GM18909 (cell line): ENCODE measurements at regions not wholly inside any gene's neighbourhood (a gene's known extent, or its start where the extent isn't known, plus 50 kb on each side); places are given as distances from the start of the nearest gene placed in this dataset.

Source experiments
- ATAC-seq: cut with Tn5 transposase; IDR thresholded peaks from one replicate; pipeline ENCODE4 v1.9.1; 2021; ENCODE audit warnings: mild to moderate bottlenecking; ENCODE audit not compliant: unreplicated experiment, poor library complexity

DNA sequence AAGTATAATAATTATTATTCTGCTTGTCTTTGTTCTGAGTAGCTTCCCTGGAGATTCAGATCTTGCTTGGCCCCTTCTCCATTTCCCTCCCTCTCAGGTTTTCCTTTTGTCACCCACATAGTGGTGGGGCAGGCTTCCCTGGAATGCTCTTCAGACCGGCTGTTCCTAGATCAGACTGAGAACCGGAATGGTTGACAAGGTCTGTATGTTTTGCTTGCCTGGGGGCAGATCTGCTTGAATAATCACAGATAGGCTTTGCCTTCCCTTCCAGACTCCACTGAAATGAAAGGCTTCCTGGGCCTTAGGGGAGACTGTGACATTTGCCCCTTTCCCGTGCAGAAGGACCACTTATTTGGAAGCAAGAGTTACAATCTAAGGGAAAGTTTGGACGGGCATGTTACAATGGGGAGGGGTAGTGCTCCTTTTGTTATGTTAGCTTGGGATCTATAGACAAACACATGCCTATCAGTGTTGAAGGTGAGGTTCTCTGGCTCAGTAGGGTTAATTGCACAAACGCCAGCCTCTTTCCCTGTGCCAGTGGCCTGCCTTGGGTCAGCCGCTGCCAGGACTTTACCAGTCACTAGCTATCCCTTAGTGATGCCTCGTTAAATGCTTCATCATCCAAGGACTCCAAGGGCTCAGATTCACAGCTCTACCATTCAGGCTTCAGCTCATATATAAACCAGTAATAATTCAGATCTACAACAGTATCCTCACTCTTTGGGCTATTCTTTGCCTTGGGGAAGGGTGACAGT, 178.6 kb downstream of the SNAPC1 start:
- no peak for ATAC-seq

DNA sequence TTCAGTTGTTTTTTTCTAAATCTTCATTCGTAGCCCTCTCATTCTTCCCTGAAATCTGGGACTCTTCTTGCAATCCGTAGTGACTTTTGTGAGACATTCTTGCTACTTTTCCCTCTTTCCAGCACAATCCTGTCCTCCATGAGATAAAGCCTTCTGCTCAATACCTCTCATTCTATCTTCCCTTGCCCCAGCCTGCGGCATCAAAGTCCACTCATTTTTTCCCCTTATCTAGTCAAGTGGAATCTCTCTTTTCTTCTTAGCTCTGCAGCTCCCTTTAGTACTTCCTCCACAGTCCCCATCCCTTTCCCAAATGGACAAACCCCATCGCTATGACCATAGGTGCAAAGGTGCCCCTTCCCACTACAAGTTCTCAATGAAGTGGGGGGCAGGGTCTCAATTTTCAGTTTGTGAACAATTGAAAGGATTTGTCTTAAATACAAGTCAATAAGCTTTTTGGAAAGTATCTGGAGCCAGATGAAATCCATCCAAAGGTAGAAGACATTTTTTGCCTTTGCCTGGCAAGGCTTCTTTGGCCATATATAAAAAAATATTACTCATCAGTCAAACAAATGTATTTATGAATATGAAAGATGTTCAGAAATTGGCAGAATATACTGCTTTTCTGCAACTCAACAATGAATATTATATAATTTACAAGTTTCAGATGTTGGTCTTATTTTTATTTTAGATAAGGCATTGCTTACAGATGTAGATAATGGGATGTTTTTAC, 179.4 kb downstream of the SNAPC1 start:
- ATAC-seq: no peak

DNA sequence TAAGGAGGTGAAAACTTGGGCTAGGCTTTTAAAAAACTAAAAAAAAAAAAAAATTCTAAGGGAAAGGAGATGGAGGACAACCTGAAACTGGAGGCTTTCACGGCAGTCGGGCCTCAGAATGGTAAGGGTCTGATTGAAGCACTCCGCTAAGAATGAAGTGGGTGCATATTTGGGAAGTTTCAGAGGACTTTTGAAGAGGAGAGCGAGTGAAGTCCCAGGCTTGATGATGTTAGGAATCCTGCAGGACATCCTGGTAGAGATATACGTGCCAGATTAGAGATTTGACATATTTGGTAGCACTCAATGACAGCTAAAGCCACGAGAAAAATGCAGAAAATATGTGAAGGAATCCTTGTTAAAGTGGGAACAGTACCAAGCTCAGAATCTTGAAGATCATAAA, 186.2 kb downstream of the SNAPC1 start:
- ATAC-seq: no peak

DNA sequence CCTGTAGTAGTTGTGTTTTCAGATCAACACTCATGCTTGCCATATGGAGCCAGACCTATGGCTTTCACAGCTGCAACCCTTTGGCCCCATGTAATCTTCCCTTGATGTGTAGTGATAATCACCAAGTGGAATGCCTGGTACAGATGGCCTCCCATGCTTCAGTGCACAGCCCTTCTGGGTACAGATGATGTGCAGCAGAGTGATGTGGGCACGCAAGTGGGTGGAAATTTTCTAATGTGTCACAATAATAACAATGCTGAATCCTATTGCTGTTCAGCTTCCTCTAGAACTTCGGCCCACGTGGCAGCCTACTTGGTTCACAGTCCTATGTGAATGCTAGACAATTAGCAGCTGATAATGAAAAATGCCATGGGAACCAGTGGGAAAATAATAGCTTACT, 188.1 kb downstream of the SNAPC1 start:
- no peak for ATAC-seq

DNA sequence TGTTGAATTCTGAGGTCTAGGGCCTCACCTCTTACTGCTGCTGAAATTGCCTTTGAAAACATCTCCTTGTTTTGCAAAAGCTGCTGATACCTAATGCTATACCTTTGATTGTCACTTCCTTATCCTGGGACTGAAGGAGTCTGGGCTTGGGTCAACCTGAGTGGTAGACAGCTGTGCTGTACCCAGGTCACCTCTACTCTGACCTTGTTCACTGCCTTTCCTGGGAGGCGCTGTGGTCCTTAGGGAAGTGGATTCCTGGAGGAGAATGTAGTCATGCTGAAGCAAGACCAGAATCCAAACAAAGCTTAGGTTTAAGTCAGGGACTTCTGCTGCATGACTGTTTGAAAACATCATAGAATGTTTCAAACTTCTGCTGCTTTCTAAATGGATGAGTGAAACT, 191.4 kb downstream of the SNAPC1 start:
- ATAC-seq: no peak

DNA sequence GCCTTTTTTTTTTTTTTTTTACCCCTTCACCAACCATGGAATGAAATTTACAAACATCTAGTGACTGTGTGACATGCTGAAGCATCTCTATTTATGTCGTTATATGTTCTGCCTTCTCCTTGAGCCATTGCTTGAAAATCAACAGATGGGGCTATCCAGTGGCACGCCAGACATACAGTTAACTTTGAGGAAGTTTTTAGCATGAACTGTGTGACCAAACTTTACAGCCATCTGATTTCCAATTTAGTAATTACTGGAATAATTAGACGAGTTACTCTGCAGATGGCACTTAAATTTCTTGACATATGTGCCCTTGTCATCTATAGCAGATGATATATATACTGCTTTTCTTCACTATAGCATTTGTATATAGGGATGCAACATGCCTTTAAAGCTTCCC, 192.1 kb downstream of the SNAPC1 start:
- ATAC-seq: no peak

DNA sequence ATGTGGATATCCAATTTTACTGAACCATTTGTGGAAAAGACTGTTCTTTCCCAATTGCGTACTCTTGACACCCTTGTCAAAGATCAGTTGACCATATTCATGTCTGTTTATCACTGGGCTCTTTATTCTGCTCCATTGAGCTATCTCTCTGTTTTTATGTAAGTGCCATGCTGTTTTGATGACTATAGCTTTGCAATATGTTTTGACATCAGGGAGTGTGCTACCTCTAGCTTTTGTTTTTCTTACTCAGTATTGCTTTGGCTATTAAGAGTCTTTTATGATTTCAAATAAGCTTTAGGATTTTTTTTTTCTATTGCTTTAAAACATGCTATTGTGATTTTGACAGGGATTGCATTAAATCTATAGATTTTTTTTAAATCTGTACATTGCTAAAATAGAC, 194.3 kb downstream of the SNAPC1 start:
- ATAC-seq: no peak

DNA sequence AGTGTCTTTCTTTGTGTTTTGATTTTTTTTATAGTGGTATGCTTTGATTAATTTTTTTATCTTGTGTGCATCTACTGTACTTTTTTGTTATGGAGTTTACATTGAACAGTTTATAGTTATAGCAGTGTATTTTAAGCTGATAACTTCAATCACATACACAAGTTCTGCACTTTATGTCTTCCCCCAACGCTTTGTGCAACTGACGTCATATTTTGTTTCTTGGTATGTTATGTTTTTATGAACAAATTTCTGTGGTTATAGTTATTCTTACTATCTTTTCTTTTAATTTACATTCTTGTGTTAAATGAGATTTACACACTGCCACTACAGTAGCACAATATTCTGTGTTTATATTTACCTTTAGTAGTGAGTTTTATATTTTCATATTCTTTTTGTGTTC, 197.1 kb downstream of the SNAPC1 start:
- ATAC-seq: no peak

DNA sequence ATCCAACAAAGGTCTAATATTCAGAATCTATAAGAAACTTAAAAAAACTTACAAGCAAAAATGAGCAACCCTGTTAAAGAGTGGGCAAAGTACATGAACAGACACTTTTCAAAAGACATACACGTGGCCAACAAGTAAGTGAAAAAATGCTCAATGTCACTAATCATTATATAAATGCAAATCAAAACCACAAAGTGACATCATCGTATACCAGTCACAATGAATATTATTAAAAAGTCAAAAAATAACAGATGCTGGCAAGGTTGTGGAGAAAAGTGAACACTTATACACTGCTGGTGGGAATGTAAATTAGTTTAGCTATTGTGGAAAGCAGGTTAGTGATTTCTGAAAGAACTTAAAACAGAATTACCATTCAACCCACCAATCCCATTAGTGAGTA, 199.1 kb downstream of the SNAPC1 start:
- no peak for ATAC-seq

DNA sequence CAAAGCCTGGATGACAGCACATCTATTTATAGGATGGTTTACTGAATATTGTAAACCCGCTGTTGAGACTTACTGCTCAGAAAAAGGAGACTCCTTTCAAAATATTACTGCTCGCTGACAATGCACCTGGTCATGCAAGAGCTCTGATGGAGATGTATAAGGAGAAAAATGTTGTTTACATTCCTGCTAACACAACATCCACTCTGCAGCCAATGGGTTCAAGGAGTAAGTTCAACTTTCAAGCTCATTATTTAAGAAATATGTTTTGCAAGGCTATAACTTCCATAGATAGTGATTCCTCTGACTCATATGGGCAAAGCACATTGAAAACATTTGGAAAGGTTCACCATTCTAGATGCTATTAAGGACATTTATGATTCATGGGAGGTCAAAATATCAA, 201.7 kb downstream of the SNAPC1 start:
- ATAC-seq: no peak

DNA sequence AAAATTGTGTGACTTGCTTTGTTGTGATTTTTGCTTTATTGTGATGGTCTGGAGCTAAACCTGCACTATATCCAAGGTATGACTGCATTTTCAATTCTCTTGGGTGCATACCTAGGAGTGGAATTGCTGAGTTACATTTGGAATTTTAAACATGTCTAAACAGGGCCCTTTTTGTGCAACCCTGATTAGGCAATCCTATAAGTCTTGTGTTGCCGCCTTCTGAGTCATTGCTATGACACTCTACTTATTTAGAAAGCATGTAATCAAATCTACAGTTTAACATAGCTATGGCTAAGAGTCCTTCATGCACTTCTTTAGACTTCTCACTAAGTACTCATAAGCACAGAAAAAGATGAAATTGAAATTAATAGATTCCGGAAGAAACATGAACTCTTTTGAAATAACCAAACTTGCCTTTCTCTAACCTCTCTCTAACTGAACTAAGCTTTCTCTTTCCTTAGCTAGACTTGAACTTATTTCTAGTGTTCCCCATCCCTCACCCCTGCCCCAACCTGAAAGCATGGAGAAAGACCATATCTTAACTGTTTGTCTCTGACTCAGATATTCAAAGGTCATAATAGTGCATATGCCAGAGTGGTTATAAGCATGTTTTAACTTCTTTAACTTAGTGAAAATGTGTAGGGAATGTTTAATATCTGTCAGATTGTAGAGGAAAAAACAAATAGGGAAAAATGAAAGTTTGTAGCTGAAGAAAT, 203.0 kb downstream of the SNAPC1 start:
- ATAC-seq: no peak

DNA sequence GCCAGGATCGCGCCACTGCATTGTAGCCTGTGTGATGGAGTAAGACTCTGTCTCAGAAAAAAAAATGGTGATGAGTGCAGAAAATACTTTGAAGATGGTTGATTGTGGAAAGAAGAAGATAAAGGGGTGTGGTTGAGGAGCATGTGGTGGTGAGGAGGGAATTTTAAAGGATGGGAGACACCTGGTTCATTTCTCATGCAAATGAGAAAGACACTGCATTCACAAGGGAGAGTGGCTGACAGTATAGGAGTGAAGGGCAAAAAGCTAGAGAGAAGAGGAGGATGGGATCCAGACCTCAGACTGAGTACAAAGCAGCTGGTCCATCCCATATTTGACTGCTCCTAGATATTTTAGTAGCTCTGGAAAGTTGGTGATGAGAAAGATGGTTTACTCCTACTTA, 206.0 kb downstream of the SNAPC1 start:
- ATAC-seq: no peak

DNA sequence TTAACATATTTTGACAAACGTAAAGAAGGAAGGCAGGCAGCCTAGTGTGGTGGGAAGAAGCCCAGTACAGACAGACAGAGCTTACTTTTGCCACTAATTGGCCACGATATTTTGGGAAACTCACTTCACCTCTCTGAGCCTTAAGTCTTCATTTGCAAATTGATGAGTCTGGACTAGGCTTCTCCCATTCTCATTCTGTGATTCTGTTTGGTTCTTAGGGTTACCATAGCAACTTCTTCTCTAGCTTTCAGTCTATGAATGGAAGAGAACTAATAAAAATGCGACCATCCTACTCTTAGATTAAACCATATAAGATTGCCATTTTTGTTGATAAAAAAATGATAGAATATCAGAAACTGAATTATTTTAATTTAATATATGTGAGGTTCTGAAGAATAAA, 210.5 kb downstream of the SNAPC1 start:
- ATAC-seq: no peak

DNA sequence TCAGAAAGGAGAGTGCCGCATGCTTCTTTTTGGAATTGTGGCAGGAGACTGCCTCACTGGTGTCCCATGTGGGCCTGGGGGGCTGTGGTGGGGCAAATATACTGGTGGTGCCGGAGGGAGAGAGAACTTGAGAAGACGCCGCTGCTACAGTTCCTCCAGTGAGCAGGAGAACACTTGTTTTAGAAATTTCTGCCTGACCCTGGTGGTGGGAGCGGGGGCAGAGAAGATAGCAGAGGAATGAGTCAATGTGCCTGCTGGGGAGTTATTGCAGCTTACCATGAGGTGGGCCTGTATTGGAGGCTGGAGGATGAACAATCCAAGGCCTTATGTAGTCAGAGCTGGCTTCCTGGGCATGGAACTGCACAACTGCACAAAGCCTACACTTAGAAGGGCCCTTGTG, 211.8 kb downstream of the SNAPC1 start:
- ATAC-seq: no peak

DNA sequence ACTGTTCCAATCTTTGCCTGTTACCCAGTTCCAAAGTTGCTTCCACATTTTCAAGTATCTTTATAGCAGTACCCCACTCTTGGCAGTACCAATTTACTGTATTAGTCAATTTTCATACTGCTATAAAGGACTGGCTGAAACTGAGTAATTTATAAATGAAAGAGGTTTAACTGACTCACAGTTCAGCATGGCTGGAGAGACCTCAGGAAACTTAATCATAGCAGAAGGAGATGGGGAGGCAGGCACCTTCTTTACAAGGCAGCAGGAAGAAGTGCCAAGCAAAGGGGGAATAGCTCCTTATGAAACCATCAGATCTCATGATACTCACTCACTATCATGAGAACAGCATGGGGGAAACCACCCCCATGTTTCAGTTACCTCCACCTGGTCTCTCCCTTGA, 215.0 kb downstream of the SNAPC1 start:
- ATAC-seq: no peak

DNA sequence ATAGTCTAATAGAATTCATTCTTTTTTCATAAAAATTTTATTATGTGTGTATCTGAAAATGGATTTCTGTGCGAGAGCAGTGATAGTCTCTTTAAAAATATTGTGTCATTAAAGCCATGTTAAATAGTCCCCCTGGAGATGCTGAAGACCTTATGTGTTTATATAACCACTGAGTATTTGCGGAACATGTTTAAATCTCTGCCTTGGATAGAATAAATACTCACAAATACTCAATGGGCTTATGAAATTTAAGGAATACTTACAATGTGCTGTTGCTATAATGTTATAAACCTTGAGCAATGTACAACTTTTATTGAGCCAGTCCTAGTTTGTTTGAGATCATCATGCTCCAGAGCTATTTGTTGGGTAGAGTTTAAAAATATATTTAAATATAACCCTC, 226.0 kb downstream of the SNAPC1 start:
- ATAC-seq: no peak

DNA sequence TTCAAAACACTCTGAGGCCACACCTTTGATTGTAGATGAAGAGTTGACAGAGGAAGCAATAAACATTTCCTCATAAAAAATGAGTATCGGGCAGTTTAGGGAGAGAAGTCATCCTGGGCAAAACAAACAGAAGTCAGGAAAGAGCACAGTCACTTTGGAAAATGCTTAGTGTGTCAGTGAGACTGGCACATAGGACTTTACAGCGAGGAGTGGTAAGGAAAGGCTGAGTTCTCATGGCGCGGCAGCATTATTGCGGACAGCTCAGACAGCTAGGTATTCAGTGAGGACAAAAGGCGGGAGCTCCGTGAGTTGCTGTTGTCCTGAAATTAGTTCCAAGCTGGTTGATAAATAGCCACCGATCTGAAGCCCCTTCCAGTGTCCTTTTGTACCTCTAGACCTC, 229.9 kb downstream of the SNAPC1 start:
- ATAC-seq: no peak

DNA sequence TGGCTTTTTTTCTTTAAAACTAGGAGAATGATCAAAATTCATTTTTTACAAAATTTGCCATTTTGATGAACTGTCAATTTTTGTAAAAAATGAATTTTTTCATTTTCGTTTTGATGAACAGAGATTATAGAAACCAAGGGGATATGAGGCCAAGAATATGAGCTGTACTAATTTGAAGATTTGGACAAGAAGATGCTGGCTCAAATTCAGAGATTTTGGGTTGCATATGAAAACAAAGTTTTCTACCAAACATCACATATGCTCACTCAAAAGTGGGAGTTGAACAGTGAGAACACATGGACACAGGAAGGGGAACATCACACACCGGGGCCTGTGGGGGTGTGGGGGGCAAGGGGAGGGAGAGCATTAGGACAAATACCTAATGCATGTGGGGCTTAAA, 230.7 kb downstream of the SNAPC1 start:
- ATAC-seq: no peak

DNA sequence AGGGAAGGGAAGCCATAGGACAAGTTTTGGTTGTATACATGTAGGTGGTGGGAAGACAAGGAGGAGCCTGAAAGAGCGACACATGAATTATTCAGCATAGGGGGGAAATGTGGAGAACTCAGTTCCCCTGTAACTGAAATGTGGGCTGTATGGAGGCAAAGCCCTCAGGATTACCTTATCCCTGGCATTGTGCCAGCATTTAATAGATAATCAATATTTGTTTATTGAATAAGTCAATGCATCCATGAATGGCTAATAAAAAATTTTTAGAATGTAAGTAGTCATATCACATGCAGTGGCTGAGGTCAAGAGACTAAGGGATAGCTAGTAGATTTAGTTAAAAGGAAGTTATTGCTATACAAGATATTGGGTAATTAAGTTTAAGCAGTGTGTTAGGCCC, 232.4 kb downstream of the SNAPC1 start:
- ATAC-seq: no peak

DNA sequence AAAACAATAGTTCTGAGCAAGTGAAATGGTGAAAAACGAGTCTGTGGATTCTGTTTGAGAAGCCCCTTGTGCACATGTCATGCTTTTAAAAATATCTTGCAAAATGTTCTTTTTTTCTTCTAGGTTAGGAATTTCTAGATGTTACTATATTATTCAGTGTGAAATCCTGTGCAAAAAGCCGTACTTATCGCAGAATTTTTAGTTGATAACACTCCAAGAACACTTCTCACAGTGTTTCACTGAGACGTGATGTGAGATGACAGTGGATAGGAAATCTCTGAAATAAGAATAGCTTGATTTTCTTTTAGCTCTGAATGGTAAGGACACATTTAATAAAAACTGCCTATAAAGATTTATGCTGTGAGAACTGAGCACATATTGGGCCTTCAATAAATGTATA, 234.5 kb downstream of the SNAPC1 start:
- no peak for ATAC-seq

DNA sequence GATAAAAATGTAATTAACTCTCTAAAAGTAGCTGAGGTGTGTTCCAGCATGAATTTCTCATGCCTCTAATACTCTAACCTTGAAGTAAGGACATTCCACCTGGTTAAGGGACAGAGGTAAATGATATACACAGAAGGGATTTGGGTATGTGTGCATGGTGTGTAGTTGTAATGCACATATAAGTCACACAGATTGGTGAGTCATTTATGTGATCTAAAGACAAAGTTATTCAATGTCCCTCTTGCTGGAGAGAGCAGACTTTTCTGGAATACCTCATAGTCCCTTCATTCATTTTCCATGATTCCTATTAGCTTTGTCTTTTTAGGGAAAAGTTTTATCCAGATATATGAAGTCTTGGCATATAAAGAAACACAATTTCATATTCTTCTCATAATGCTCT, 234.9 kb downstream of the SNAPC1 start:
- no peak for ATAC-seq

DNA sequence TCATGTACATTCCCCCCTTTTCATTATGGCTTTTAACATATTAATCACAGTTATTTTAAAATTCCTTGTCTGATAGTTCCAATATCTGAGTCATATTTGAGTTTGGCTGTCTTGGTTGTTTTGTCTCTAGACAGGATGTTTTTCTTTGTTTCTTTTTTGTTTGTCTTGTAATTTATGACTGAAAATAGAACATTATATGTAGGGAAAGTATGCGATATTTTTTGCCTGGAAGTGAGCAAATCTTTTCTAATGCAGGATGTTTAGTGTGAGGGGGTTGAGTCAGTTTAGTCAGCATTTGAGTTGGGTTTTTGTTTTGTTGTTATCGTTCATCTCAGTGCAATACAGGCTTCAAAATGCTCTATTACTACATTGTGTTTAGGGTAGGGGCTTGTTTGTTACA, 239.7 kb downstream of the SNAPC1 start:
- no peak for ATAC-seq
